ENCODE measurements at regions not wholly inside any gene's neighbourhood (a gene's known extent, or its start where the extent isn't known, plus 50 kb on each side); places are given as distances from the start of the nearest gene placed in this dataset.
"Not testable (repeated sequence)": the region's sequence is repeated elsewhere in the genome, so short reads cannot be mapped to it uniquely, and the experiment has no call there.

DNA sequence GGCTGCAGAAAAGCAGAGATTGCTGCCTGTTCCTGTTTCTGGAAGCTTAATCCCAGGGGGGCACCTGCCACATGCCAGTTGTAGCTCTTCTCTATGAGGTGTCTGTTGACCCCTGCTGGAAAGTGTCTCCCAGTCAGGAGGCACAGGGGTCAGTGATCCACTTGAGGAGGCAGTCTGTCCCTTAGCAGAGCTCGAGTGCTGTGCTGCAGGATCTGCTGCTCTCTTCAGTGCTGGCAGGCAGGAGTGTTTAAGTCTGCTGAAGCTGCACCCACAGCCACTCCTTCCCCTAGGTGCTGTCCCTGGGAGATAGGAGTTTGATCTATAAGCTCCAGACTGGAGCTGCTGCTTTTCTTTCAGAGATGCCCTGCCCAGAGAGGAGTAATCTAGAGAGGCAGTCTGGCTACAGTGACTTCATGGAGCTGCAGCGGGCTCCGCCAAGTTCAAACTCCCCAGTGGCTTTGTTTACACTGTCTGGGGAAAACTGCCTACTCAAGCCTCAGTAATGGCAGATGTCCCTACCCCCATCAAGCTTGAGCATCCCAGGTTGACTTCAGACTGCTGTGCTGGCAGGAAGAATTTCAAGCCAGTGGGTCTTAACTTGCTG lies 57.6 kb upstream of the CROT start:
- Mint-ChIP-seq H3K4me3 (no peak overlapping the region), H3K27me3 (peaks cover 0 to 10% (median 8%) of the 10 kb centered on the region in 5 donors), H3K36me3 (no peaks in the 10 kb centered on the region), H3K4me1 (no peaks in the 10 kb centered on the region), H3K27ac (no peak overlapping the region), H3K9me3 (peaks cover 0 to 7% (median 0%) of the 10 kb centered on the region in 11 donors)
- no peak overlapping the region for H3K4me3 ChIP-seq (ENCODE audit: low read length)
- no peaks in the 10 kb centered on the region for H3K27me3 ChIP-seq (ENCODE audit: control insufficient read depth in 2 of 2, insufficient read depth in 2 of 2, low read length in 2 of 2)
- ATAC-seq (no peak), DNase-seq (no peak)
- CTCF ChIA-PET, result no interaction called here
- H3K4me1 ChIP-seq (ENCODE audit: control insufficient read depth in 2 of 2, insufficient read depth in 2 of 2, low read length in 2 of 2), result no peaks in the 10 kb centered on the region
- H3K36me3 ChIP-seq (ENCODE audit: control insufficient read depth in 2 of 3, insufficient read depth in 3 of 3, low read length in 3 of 3), result no peaks in the 10 kb centered on the region
- no peaks in the 10 kb centered on the region for H3K9me3 ChIP-seq (ENCODE audit: control insufficient read depth in 2 of 3, low read length in 3 of 3)
- POLR2A ChIA-PET, result no interaction called here
- no peak overlapping the region for H3K27ac ChIP-seq (ENCODE audit: low read depth, low read length)
- intact Hi-C loops (cut with micrococcal nuclease), result no loop called here

DNA sequence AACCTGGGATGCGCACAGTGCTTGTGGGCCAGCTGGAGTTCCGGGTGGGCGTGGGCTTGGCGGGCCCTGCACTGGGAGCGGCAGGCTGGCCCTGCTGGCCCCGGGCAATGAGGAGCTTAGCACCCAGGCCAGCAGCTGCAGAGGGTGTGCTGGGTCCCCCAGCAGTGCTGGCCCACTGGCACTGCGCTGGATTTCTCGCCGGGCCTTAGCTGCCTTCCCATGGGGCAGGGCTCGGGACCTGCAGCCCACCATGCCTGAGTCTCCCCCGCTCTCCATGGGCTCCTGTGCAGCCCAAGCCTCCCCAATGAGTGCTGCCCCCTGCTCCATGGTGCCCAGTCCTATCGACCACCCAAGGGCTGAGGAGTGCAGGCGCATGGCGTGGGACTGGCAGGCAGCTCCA lies 56.7 kb upstream of the CROT start:
- intact Hi-C loops (cut with micrococcal nuclease); H3K27ac Mint-ChIP-seq; H3K4me1 ChIP-seq (ENCODE audit: control insufficient read depth in 2 of 2, insufficient read depth in 2 of 2, low read length in 2 of 2); DNase-seq; H3K36me3 ChIP-seq (ENCODE audit: control insufficient read depth in 2 of 3, insufficient read depth in 3 of 3, low read length in 3 of 3); H3K27me3 ChIP-seq (ENCODE audit: control insufficient read depth in 2 of 2, insufficient read depth in 2 of 2, low read length in 2 of 2); H3K27ac ChIP-seq (ENCODE audit: low read depth, low read length); H3K9me3 ChIP-seq (ENCODE audit: control insufficient read depth in 2 of 3, low read length in 3 of 3); H3K4me1 Mint-ChIP-seq; POLR2A ChIA-PET; ATAC-seq; CTCF ChIA-PET; H3K4me3 Mint-ChIP-seq; H3K4me3 ChIP-seq (ENCODE audit: low read length); H3K36me3 Mint-ChIP-seq: not testable (repeated sequence)
- H3K9me3 Mint-ChIP-seq, result peaks cover 0 to 10% (median under 1%) of the 10 kb centered on the region in 11 donors
- peaks cover 0 to 14% (median 13%) of the 10 kb centered on the region in 5 donors for H3K27me3 Mint-ChIP-seq

DNA sequence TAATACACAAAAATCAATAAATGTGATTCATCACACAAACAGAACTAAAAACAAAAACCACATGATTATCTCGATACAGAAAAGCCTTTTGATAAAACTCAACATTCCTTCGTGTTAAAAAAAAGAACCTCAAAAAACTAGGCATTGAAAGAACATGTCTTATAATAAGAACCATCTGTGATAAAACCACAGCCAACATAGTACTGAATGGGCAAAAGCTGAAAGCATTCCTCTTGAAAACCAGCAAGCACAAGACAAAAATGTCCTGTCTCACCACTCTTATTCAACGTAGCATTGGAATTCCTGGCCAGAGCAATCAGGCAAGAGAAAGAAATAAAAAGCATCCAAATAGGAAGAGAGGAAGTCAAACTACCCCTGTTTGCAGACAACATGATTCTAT lies 49.9 kb upstream of the CROT start:
- peaks cover 0 to 22% (median 18%) of the 10 kb centered on the region in 5 donors for H3K27me3 Mint-ChIP-seq

More for the DNA sequence above, 49.9 kb upstream of the CROT start:
- H3K4me3 ChIP-seq (ENCODE audit: low read length); H3K4me1 Mint-ChIP-seq; H3K4me1 ChIP-seq (ENCODE audit: control insufficient read depth in 2 of 2, insufficient read depth in 2 of 2, low read length in 2 of 2); H3K4me3 Mint-ChIP-seq; POLR2A ChIA-PET; DNase-seq; H3K27ac ChIP-seq (ENCODE audit: low read depth, low read length); H3K27me3 ChIP-seq (ENCODE audit: control insufficient read depth in 2 of 2, insufficient read depth in 2 of 2, low read length in 2 of 2); H3K36me3 ChIP-seq (ENCODE audit: control insufficient read depth in 2 of 3, insufficient read depth in 3 of 3, low read length in 3 of 3); intact Hi-C loops (cut with micrococcal nuclease); ATAC-seq; H3K27ac Mint-ChIP-seq; H3K9me3 ChIP-seq (ENCODE audit: control insufficient read depth in 2 of 3, low read length in 3 of 3): not testable (repeated sequence)
- H3K36me3 Mint-ChIP-seq, result peaks cover 0 to 10% (median 4%) of the 10 kb centered on the region in 5 donors
- peaks cover 5 to 48% (median 18%) of the 10 kb centered on the region in 11 donors for H3K9me3 Mint-ChIP-seq
- CTCF ChIA-PET, result interaction anchor here (0.6 kb wide), 1 partner anchor 145 kb away, joined by 5 read pairs; no protein-coding TSS in a partner anchor
